NCI-H146 treated with DMSO at 0.1 percent for 48 hours (cell line): ENCODE measurements at regions not wholly inside any gene's neighbourhood (a gene's known extent, or its start where the extent isn't known, plus 50 kb on each side); places are given as distances from the start of the nearest gene placed in this dataset.
A peak's percentile ranks its signal among the peaks of the same experiment; 100 is the strongest.

Experiments used
- DNase-seq: peaks from one replicate; lab custom pipeline; 2025; ENCODE audit not compliant: unreplicated experiment; lab: John Stamatoyannopoulos, UW

- no peak for DNase-seq
Observed at GRCh38 chr6:113512576-113512975, 344.6 kb upstream of the MARCKS start.

DNA sequence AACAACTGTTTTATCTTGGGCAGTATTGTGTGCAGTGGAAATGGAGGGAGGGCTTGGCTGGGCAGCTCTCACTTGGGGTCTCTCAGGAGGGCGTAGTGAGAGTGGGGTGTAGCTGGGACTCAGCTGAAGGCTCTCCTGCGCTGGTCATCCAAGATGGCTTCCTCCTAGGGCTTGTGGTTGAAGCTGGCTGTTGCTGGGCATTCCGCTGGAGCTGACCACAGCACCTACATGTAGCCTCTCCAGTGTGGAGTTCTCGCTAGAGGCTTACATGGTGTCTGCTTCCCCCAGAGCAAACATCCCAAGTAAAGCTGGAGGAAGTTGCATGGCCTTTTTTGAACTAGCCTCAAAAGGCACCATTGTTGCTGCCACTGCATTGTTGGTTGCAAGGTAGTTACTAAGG lies 344.1 kb upstream of the MARCKS start:
- DNase-seq, result no peak

DNA sequence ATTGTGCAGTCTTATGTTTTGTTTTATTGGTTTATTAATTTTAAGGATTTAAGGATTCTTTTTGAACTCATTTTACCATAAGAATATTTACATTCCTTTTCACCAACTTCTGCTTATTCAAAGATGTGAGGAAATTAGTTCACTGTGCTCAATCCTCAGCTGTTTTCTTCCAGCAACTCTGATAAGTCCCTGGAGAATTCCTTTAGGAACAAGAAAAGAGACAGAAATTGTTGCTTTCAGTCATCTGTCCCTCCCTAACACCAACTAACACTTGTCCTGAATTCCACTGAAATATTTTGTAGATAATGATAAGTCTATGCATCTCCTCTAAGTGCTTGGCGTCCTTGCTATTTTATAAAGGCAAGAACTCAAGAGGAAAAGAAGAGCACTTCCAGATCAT lies 334.8 kb upstream of the MARCKS start:
- DNase-seq, result no peak

DNA sequence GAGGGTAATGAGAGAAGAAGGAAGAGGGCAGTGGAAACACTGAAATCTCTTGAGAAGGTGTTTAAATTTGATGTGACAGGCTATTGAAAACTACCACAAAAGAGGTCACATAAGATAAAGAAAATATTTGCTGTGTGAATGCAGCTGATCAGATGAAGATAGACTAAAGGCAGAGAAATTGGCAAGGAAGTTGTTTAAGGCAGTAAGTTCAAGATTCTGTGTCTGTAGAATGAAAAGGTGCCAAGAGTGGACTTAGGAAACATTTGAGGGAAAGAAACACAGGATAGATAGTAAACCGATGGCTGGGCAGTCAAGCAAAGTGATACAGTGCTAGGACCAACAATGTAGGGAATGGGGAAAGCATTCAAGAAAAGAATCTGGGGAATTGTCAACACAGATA lies 332.3 kb upstream of the MARCKS start:
- no peak for DNase-seq

GRCh38 chr6:113526553-113526952 lies 330.6 kb upstream of the MARCKS start:
- DNase-seq, result no peak

- DNase-seq, result no peak
Observed at GRCh38 chr6:113526995-113527394, 330.1 kb upstream of the MARCKS start.

GRCh38 chr6:113528111-113528510 lies 329.0 kb upstream of the MARCKS start:
- no peak for DNase-seq

DNA sequence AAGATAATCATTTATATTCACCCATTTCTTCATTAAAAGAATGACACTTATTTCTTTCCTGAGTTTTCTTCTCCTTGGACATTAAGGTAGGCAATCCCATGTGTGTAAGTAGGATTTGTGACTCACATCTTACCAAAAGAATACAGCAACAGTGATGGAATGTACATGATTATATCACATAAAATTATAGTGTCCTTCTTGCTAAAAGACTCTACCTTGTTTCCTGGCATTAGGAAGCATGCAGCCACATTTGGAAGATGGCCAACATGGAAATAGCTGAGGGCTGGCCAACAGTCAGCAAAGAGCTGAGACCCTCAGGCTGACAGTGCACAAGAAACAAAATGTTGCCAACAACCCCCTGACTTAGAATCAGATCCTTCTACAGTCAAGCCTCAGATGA lies 327.9 kb upstream of the MARCKS start:
- no peak for DNase-seq

GRCh38 chr6:113529879-113530278 lies 327.3 kb upstream of the MARCKS start:
- DNase-seq, result no peak

GRCh38 chr6:113530769-113531168 lies 326.4 kb upstream of the MARCKS start:
- DNase-seq, result no peak

DNA sequence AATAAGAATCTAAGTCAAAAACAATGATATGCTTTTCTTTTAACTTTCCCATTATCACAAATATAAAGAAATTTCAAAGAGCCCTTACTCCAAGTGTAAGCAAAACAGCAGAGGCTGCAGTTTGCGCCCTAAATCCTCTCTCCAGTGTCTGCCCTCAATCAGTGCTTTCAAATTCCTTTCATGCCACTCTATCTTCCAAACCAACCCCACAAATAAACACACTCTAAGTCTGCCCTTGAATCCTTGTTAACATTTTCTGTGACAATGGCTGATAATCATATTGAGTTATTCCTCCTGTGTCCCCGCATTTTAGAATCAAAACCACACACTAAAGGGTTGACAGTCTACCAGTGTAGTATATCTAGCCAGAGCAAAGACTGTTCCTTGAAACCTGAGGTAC lies 317.9 kb upstream of the MARCKS start:
- DNase-seq, result no peak

GRCh38 chr6:113539623-113540022 lies 317.5 kb upstream of the MARCKS start:
- no peak for DNase-seq

- DNase-seq, result no peak
Observed at GRCh38 chr6:113540466-113540865, 316.7 kb upstream of the MARCKS start.

DNA sequence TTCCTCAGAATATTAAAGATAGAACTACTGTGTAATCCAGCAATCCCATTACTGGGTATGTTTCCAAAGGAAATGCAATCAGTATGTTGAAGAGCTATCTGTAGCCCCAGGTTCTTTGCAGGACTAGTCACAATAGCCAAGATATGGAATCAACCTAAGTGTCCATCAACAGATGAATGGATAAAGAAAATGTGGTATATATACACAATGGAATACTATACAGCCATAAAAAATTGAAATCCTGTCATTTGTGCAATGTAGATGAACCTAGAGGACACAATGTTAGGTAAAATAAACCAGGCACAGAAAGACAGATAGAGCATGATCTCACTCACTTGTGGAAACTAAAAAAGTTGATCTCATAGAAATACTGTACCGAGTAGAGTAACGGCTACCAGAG lies 306.0 kb upstream of the MARCKS start:
- DNase-seq, result no peak

GRCh38 chr6:113556775-113557174 lies 300.4 kb upstream of the MARCKS start:
- DNase-seq, result no peak

DNA sequence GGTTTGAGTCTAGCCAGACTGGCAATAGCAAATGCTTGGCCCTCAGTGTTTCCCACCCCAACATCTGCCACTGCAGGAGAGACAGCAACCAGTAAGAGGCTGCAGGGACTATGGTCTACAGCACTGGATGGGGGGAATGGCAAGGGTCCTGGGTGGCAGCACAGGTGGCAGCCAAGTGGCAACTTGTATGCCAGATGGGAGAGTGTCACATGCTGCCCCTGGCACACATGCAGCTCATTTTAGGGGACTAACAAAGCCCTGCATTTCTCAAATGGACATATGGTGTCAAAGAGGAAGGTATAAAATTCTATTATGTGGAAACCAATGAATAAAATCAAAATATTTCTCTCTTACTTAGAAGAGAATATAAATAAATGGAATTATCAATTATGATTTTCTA lies 298.7 kb upstream of the MARCKS start:
- no peak for DNase-seq

GRCh38 chr6:113558966-113559365 lies 298.2 kb upstream of the MARCKS start:
- no peak for DNase-seq

DNA sequence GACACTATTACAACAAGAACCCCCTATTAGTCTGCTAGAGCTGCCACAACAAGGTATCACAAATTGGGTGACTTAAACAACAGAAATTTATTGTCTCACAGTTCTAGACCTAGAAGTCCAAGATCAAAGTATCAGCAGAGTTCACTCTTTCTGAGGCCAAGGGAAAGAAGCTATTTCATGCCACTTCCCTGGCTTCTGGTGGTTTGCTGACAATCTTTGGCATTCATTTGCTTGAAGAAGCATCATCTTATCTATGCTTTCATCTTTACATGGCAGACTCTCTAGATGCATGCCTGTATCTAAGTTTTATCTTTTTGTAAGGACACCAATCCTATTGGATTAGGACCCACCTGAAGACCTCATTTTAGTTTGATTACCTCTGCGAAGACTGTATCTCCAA lies 296.8 kb upstream of the MARCKS start:
- no peak for DNase-seq

- DNase-seq, result no peak
Observed at GRCh38 chr6:113560908-113561307, 296.2 kb upstream of the MARCKS start.

DNA sequence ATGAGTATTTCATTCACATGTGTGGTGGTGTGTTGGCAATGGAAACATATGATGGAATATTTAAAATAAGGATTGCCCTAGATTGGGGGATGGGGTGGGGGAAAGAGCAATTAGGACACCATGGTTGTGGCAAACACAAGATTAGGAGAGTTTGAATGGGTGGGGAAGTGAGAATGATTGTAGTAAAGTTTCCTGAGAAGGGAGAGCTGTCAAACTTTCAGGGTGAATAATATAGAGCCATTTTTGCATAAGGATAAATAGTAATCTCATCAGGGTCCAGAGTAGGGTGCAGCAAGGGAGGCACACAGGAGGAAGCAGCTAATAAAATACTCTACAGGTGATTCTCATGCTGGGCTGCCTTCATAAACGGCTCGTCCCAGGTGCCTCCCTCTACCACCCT lies 294.9 kb upstream of the MARCKS start:
- DNase-seq, result no peak

GRCh38 chr6:113564371-113565171 lies 292.6 kb upstream of the MARCKS start:
- peak; percentile 88 for DNase-seq

DNA sequence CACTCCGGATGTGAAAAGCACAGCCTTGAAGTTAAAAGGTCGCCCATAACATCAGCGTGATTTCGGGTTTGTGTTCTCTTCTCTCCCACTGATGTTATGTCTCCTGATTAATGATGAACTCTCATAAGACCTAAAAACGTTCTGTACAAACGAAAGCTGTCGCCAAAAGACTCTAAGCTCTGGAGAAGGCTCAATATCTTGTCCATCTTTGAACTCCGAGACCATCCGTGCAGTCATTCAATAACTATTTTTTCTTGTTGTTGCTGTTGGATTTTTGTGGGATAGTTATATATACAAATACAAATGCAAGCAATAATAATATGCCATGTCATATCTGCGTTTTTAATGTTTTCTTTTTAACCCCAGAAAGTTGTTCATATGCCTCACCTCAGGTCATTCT lies 291.8 kb upstream of the MARCKS start:
- peak; percentile 33 for DNase-seq

DNA sequence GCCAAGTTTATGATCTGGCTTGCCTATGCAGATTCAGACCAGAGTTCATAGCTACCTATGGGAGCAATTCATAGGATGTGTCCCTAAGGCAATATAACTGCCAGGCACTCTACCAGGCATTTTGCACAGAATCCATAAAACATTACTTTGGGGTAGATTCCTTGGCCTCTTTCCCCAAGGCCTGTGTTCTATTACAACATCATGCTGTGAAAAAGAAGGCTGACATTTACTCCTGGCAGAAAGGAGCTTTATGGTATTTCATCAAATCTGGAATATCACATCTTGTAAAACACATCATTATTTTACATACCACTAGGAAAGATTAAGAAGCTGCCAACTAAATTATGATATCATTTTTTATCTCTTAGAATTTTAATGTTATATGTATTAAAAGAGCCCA lies 287.0 kb upstream of the MARCKS start:
- DNase-seq, result no peak
